Erythroblast (primary cell): ENCODE measurements at regions not wholly inside any gene's neighbourhood (a gene's known extent, or its start where the extent isn't known, plus 50 kb on each side); places are given as distances from the start of the nearest gene placed in this dataset.

Experiments
- DNase-seq, 2 experiments: peaks; one replicate each; lab custom pipeline; 2025; lab: John Stamatoyannopoulos, UW
- GATA1 ChIP-seq: IDR thresholded peaks from 2 replicates; pipeline ENCODE4 v1.6.1; 2011; ENCODE audit warnings: low read depth, mild to moderate bottlenecking, control low read depth, low read length, moderate library complexity
- POLR2A ChIP-seq: IDR thresholded peaks from 2 replicates; pipeline ENCODE4 v1.6.1; 2011; ENCODE audit warnings: mild to moderate bottlenecking, low read length

DNA sequence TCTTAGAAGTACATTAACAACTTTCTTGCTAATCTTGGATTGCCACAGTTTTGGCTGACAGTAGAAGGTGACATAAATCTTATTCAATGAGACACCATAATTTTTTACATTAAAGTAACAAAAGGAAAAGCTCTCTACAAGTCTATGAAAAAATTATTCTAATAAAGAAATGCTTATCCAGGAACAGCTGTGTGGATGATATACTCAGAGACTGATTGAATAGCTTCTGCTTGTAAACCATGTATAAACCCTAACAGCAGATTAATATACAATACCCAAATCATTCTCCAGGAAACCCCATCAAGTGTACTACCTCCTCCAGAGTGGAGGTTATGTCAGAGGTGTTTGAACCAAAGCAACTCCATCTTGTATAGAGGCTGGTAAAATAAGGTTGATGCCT lies 581.4 kb upstream of the PTGER4 start:
- TF ChIP-seq GATA1 (no peak), POLR2A (no peak)
- DNase-seq: no peak

- no peak for DNase-seq
- no peak for TF ChIP-seq GATA1
- no peak for TF ChIP-seq POLR2A
Observed at GRCh38 chr5:40093550-40093949, 586.2 kb upstream of the PTGER4 start.

DNA sequence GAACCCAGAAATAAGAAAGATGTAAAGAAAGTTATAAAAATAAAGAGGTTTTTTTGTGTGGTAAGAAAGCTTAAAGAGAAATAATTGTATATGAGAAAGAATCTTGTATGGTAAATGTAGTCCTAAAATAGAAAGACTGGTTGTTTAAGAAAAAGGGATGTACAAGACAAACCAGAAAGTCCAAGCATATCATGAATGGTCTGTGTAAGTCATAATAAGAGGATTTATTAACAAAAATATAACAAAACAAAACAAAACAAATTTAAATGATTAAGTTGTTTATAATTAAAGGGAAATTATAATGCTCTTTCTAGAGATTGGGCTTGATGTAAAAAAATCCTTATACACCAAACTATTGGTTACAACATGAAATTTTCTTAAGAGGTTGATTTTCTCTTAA lies 590.4 kb upstream of the PTGER4 start:
- no peak for TF ChIP-seq GATA1
- DNase-seq: peak; percentile 6 to 19

- TF ChIP-seq POLR2A: no peak
- TF ChIP-seq GATA1: no peak
- no peak for DNase-seq
Observed at GRCh38 chr5:40084614-40085013, 595.1 kb upstream of the PTGER4 start.

DNA sequence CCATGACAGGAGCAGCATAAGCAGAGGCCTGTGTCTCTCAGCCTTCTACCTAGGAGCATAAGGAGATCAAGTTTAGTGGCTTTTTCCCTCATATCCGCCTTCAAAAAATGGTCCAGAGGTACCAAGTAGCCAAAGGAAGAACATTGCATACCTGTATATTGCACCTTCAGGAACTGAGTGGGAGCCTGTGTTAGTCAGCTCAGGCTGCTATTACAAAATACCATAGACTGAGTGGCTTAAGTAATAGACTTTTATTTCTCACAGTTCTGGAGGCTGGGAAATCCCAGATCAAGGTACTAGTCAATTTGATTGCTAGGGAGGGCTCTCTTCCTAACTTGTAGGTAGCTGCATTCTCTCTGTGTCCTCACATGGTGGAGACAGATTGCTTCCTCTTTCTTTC lies 597.4 kb upstream of the PTGER4 start:
- TF ChIP-seq POLR2A: no peak
- no peak for TF ChIP-seq GATA1
- no peak for DNase-seq

- TF ChIP-seq POLR2A (no peak), GATA1 (no peak)
- no peak for DNase-seq
Observed at GRCh38 chr5:40080191-40080590, 599.5 kb upstream of the PTGER4 start.

DNA sequence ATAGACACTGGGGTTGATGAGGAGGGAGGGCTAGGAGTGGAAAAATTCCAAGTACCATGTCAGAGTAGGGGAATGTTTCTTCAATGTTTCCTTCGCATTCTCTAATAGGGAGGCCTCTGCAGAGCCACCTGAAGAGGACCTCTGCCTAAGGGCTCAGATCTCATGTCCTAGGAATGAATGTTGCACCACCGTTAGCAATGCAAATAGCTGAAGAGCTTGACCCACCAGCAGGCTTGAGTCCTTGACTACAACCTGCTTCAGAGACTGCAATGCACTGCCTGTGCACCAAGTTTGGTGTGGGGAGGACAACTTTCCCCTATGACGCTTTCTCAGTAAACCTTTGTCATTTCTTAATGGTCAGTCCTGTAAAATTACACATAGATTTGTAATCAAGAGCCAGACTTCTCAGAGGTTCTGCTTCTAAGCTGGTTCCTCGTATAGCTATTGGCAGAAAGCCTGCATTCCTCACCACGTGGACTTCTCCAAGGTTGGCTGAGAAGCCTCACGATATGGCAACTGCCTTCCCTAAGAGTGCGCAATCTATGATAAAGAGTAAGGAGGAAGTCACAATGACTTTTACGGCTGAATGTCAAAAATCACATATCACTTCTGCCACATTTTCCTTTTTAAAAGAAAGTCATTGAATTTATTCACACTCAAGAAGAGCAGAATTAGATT lies 600.7 kb upstream of the PTGER4 start:
- TF ChIP-seq GATA1: no peak
- DNase-seq: no peak

- TF ChIP-seq GATA1 (no peak), POLR2A (no peak)
- no peak for DNase-seq
Observed at GRCh38 chr5:40074826-40075225, 604.9 kb upstream of the PTGER4 start.

DNA sequence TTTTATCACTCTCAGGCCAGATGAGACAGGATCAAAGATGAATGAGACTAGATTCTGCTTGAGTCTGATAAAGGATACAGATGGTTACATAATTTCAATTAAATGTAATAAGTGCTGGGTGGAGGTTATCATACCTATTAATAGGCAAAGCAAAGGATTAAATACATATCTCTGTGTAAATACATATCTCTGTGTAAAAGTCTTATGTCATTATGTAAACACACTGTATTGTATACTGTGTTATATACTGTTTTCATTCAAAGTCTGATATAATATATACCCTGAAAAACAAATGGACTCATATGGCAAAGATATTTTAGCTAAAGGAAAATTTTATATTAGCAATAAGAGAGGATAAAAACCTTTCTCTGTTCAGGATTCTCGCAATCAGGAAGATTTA lies 605.8 kb upstream of the PTGER4 start:
- DNase-seq: no peak
- TF ChIP-seq POLR2A: no peak
- no peak for TF ChIP-seq GATA1

- no peak for DNase-seq
- no peak for TF ChIP-seq GATA1
Observed at GRCh38 chr5:40071870-40072269, 607.8 kb upstream of the PTGER4 start.

DNA sequence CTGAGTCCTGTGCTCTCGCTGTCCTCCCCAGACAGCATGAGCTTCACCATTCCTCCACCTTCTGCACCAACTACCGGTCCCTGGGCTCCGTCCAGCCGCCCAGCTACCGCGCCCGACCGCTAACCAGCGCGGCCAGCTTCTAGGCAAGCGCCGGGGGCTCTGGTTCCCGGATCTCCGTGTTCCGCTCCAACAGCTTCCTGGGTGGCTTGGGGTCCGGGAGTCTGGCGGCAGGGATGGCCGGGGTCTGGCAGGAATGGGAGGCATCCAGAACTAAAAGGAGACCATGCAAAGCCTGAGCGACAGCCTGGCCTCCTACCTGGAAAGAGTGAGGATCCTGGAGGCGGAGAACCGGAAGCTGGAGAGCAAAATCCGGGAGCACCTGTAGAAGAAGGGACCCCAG lies 613.1 kb upstream of the PTGER4 start:
- TF ChIP-seq POLR2A (no peak), GATA1 (no peak)
- no peak for DNase-seq

GRCh38 chr5:40052808-40053207 lies 626.9 kb upstream of the PTGER4 start:
- DNase-seq: peak; percentile 35 to 73

DNA sequence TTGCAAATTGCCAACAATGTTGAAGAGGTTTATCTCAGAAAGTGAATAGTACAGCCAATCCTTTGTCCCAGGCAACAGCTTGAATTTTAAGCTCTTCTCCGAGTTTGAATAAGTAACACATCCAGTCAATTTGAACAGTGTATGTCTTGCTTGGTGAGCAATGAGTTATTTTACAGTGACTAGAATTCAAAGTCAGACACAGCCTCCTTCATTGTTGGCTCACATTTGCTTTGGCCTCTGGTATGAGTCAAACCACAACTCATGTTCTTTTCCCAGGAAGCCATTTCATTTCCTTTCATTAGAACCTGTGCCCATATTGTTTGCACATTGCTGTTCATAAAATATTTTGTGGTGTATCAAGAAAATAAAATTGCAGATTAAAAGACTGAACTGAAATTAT lies 622.0 kb upstream of the DAB2 start:
- TF ChIP-seq GATA1 (no peak), POLR2A (no peak)
- DNase-seq: no peak

More at GRCh38 chr5:40052808-40053207, 626.9 kb upstream of the PTGER4 start:
- TF ChIP-seq POLR2A (no peak), GATA1 (no peak)

DNA sequence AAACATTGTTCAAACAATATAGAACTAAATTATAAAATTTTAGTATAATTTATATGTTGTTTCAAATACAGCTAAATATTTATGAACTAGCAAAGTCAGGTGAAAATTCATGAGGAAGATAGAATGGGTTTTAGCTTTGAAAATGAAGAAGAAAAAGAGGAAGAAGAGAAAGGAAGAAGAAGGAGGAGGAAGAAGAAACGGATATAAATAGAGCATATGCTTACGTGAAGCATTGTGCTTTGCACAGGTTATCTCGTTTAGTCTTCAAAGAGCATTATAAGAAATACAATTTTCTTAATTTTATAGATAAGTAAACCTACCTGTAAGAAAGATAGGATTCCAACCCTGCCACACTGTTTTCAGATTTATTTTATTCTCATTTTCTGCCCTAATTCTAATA lies 620.6 kb upstream of the DAB2 start:
- no peak for DNase-seq
- TF ChIP-seq POLR2A (no peak), GATA1 (no peak)

GRCh38 chr5:40043916-40044315 lies 619.1 kb upstream of the DAB2 start:
- DNase-seq: no peak
- TF ChIP-seq POLR2A (no peak), GATA1 (no peak)

GRCh38 chr5:40041452-40041851 lies 616.7 kb upstream of the DAB2 start:
- DNase-seq: no peak
- TF ChIP-seq GATA1 (no peak), POLR2A (no peak)
